Limb (tissue), 2 donors: ENCODE measurements at regions not wholly inside any gene's neighbourhood (a gene's known extent, or its start where the extent isn't known, plus 50 kb on each side); places are given as distances from the start of the nearest gene placed in this dataset.
"Not testable (repeated sequence)": the region's sequence is repeated elsewhere in the genome, so short reads cannot be mapped to it uniquely, and the experiment has no call there.

Experiments used
- DNase-seq, 2 donors: peaks; one replicate each; pipeline ENCODE4 v3.0.0-alpha.2; 2016; ENCODE audit errors: extremely low spot score in 2 of 2

- DNase-seq = no peak
Measured at GRCh38 chr6:93679836-93680235, 260.5 kb upstream of the EPHA7 start.

GRCh38 chr6:93678841-93679454, 259.6 kb upstream of the EPHA7 start:
- DNase-seq = no peak

- DNase-seq = peak in 1 of 2 donors; percentile 38
Measured at GRCh38 chr6:93677264-93677965, 258.1 kb upstream of the EPHA7 start.

GRCh38 chr6:93676581-93676980, 257.2 kb upstream of the EPHA7 start:
- no peak for DNase-seq

GRCh38 chr6:93675856-93676417, 256.6 kb upstream of the EPHA7 start:
- no peak for DNase-seq

GRCh38 chr6:93663111-93663510, 243.8 kb upstream of the EPHA7 start:
- no peak for DNase-seq

GRCh38 chr6:93654548-93654947, 235.2 kb upstream of the EPHA7 start:
- no peak for DNase-seq

- no peak for DNase-seq
Measured at GRCh38 chr6:93644611-93645010, 225.3 kb upstream of the EPHA7 start.

- no peak for DNase-seq
Measured at GRCh38 chr6:93639126-93639525, 219.8 kb upstream of the EPHA7 start.

- DNase-seq = not testable (repeated sequence)
Measured at GRCh38 chr6:93636987-93637664, 217.8 kb upstream of the EPHA7 start.

GRCh38 chr6:93624408-93624807, 205.0 kb upstream of the EPHA7 start:
- peak in 1 of 2 donors; percentile 51 for DNase-seq

- DNase-seq = no peak
Measured at GRCh38 chr6:93621442-93621841, 202.1 kb upstream of the EPHA7 start.

- DNase-seq = no peak
Measured at GRCh38 chr6:93604951-93605350, 185.6 kb upstream of the EPHA7 start.

- DNase-seq = no peak
Measured at GRCh38 chr6:93592417-93592816, 173.1 kb upstream of the EPHA7 start.

- no peak for DNase-seq
Measured at GRCh38 chr6:93586306-93586705, 166.9 kb upstream of the EPHA7 start.

- no peak for DNase-seq
Measured at GRCh38 chr6:93584300-93584699, 164.9 kb upstream of the EPHA7 start.

GRCh38 chr6:93581371-93581770, 162.0 kb upstream of the EPHA7 start:
- no peak for DNase-seq

- DNase-seq = no peak
Measured at GRCh38 chr6:93580446-93580845, 161.1 kb upstream of the EPHA7 start.

GRCh38 chr6:93575495-93576267, 156.3 kb upstream of the EPHA7 start:
- DNase-seq = no peak

- DNase-seq = no peak
Measured at GRCh38 chr6:93574299-93574698, 154.9 kb upstream of the EPHA7 start.

GRCh38 chr6:93571346-93571745, 152.0 kb upstream of the EPHA7 start:
- DNase-seq = no peak

- DNase-seq = no peak
Measured at GRCh38 chr6:93568169-93568568, 148.8 kb upstream of the EPHA7 start.
